Stomach (tissue), 4 donors: ENCODE measurements at regions not wholly inside any gene's neighbourhood (a gene's known extent, or its start where the extent isn't known, plus 50 kb on each side); places are given as distances from the start of the nearest gene placed in this dataset.

Experiments
- EP300 ChIP-seq: sonication (generic); formaldehyde crosslinking; IDR thresholded peaks from one replicate; pipeline ENCODE4 v1.6.1; 2017; ENCODE audit warnings: antibody characterized with exemption
- POLR2A ChIP-seq, 4 donors: fragments of 450-650 bp; IDR thresholded peaks; one replicate each; pipeline ENCODE4 v1.6.1; 2016; ENCODE audit warnings: antibody characterized with exemption in 4 of 4, control low read depth in 2 of 4, mild to moderate bottlenecking in 1 of 4, moderate library complexity in 1 of 4
- POLR2AphosphoS5 ChIP-seq, 3 donors: sonication (generic); formaldehyde crosslinking; IDR thresholded peaks; one replicate each; pipeline ENCODE4 v1.6.1; 2016; ENCODE audit warnings: antibody characterized with exemption in 3 of 3
- TF ChIP-seq, protein P1 (sequence below), 7 experiments: fragments of 450-650 bp in 4 of 7; fragments of 200-600 bp in 3 of 7; sonication (generic) in 3 of 7; IDR thresholded peaks; one replicate each; pipeline ENCODE4 v1.5.1; 2016 to 2019; ENCODE audit warnings: antibody characterized with exemption in 7 of 7, control low read depth in 2 of 7, mild to moderate bottlenecking in 1 of 7

DNA sequence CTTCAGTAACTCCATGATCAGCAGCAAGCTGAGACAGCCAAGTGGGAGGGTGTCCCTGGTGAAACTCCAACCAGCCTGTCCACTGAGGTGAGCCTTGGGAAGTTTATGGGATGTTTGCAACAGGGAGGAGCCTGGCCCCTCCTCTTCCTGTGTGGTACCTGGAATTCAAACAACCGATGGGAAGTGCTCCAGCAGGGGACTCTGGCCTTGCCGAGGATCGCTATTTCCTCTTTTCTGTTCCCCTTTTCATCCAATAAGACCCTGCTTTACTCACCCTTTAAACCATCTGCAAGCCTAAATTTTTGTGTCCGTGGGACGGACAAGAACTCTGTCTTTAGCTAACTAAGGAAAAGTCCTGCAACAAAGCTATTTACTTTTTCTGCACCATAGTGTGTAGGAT, 491.1 kb upstream of the ZMIZ1 start:
- TF ChIP-seq POLR2A (IDR thresholded peaks at IDR 0.05) (no peak), EP300 (no peak), POLR2AphosphoS5 (IDR thresholded peaks at IDR 0.05) (no peak)
- TF ChIP-seq, protein P1, sequence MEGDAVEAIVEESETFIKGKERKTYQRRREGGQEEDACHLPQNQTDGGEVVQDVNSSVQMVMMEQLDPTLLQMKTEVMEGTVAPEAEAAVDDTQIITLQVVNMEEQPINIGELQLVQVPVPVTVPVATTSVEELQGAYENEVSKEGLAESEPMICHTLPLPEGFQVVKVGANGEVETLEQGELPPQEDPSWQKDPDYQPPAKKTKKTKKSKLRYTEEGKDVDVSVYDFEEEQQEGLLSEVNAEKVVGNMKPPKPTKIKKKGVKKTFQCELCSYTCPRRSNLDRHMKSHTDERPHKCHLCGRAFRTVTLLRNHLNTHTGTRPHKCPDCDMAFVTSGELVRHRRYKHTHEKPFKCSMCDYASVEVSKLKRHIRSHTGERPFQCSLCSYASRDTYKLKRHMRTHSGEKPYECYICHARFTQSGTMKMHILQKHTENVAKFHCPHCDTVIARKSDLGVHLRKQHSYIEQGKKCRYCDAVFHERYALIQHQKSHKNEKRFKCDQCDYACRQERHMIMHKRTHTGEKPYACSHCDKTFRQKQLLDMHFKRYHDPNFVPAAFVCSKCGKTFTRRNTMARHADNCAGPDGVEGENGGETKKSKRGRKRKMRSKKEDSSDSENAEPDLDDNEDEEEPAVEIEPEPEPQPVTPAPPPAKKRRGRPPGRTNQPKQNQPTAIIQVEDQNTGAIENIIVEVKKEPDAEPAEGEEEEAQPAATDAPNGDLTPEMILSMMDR (IDR thresholded peaks at IDR 0.05): no peak
